NCI-H510A treated with DMSO at 0.1 percent for 48 hours (cell line): ENCODE measurements at regions not wholly inside any gene's neighbourhood (a gene's known extent, or its start where the extent isn't known, plus 50 kb on each side); places are given as distances from the start of the nearest gene placed in this dataset.
"Not testable (repeated sequence)": the region's sequence is repeated elsewhere in the genome, so short reads cannot be mapped to it uniquely, and the experiment has no call there.

Source experiments
- DNase-seq: peaks from one replicate; lab custom pipeline; 2025; lab: John Stamatoyannopoulos, UW

- DNase-seq: no peak
Observed at GRCh38 chr14:71432334-71433110, 499.7 kb upstream of the RGS6 start.

DNA sequence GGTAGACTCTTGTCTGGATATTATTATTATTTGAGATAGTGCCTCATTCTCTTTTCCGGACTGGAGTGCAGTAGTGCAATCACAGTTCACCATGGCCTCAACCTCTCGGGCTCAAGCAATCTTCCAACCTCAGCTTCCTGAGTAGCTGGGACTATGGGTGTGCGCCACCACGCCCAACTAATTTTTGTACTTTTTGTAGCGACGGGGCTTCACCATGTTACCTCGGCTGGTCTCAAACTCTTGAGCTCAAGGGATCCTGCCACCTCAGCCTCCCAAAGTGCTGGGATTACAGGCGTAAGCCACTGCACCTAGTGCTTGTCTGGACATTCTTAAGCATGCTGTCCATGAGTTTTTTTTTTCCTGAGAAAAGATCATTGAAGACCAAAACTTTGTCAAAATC lies 498.9 kb upstream of the RGS6 start:
- no peak for DNase-seq

DNA sequence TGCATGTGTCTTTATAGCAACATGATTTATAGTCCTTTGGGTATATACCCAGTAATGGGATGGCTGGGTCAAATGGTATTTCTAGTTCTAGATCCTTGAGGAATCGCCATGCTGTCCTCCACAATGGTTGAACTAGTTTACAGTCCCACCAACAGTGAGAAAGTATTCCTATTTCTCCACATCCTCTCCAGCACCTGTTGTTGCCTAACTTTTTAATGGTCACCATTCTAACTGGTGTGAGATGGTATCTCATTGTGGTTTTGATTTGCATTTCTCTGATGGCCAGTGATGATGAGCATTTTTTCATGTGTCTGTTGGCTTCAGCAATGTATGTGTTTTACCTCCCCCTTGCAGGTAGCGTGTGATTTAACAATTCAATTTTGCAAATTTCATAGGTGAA lies 496.6 kb upstream of the RGS6 start:
- not testable (repeated sequence) for DNase-seq

DNA sequence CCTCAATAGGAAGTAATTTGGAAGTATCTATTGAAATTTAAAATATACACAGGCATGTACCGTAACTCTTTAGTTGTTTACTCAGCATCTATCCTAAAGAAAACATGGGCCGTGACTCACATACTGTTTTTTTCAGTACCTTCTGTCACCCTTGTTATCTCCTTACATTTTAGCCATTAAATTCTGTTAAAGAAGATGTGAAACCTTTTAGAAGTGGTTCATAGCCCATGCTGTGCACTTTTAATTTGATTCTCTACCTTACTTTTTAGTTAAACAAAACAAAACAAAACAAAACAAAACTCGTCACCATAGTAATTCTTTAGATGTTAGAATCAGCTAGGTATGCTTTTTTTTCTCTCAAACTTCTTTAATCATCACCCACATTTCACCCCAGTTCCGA lies 494.4 kb upstream of the RGS6 start:
- DNase-seq: no peak

DNA sequence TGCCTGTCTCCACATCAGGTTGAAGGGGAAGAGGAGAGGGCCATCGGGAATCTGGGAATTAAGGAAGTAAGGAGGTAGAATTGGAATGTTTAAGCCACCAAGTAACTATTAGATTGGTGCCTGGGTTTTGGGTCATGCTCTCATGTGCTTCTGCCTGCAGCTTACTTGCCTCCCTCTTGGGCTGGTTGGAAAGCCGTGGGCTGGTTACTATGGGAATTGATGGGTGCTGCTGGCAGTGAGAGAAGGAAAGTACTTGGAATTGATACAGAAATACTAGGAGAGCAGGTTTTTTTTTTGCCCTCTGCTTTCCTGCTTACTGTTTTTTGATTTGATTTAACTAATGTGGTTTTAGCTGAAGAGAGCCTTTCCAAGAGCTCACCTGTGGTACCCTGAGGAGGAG lies 493.5 kb upstream of the RGS6 start:
- no peak for DNase-seq

GRCh38 chr14:71441126-71441525 lies 491.1 kb upstream of the RGS6 start:
- no peak for DNase-seq

DNA sequence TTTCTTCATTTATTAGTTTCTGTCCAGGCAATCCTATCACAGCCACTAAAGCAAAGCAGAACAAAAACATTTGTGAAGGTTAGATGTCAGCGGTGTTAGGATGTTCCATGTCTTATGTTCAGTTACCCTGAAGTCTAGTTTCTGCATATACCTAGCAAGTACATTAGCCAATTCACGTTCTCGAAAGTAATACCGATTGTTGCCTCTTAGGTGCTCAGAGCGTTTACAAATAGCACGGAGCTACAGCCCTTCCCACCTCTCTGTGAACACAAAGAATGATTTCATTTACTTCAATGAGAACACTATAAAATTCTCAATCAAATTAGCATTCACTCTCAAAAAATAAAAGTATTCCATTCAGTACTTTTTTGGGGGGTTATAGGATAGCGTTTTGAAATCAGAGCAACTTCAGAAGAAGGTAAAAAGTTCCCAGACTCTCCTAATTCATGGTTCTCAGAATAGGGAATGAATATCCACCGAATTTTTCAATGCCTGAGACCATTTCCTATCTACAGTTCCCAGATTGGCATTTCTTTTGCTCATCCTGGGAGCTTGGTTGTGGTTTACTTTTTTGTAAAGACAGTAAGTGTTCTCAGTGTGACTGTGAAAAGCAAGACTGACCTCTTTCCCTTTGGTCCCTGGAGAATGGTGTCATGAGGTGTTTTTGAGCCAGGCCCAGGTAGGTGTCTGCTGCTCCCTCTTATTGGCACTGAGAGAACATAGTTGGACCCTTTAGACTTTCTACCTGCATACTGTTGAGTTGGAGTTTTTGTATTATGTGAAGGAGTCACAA lies 488.0 kb upstream of the RGS6 start:
- DNase-seq: no peak

DNA sequence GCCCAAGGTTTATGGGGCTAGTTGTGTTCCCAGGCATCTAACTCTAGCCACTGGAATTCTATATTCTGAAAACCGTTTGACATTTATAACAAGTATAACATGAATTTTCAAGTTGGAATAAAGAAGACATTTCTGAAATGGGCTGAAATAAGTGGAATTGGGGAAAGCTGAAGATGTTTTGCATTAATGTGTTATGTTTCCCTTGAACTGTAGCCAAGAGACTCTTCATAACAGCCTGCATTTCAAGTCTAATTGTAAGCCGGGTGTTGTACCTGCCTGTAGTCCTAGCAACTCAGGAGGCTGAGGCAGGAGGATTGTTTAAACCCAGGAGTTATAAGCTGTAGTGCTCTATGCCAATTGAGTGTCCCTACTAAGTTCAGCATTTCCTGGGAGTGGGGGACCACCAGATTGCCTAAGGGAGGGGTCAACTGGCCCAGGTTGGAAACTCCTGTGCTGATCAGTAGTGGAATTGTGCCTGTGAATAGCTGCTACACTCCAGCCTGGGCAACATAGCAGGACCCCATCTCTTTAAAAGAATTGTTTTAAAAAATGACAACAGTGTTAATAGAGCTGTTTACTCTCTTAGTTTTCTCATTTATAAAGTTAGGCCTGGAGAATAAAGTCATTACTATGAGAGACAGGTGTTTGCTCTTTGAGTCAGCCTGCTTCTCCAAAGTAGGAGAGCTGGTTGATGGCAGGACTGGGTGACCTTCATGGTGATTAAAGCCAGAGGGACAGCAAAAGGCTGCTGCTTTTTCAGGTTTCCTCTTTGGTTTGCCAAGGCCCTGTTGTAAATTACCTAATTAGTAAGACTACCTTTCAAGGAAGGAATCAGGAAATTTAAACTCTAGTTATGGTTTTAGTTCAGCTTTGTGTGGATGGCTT lies 483.6 kb upstream of the RGS6 start:
- DNase-seq: no peak

DNA sequence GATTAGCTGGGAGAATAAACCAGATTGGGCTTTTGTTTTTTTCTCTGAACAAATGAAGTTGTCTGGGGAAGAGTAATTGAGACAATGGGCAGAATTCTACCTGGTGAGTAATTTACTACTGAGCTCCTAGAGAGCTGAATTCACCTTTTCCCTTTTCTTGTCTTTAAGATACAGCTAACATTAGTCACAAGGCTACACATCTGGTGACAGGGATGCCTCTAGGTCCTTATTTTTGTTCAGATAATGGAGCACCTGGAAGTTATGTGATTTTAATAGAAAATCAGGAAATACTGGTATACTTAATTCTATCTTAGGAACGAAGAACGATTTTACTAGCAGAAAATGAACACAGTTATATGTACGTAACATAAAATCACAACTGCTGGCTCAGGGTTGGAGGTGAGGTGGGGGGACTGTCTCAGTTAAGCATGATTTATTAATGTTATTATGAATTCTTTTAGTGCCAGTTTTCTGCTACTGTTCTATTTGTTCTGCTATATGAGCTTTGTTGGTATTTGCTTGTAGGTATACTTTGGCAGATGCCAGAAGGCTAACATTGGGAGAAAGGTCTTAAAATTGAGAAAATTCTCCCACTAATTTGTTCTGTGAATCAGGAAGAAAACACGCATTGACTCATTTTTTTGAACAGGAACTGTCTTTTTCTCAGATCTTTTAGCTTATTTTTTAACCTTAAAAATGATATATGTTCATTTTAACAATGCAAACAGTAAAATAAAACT lies 482.7 kb upstream of the RGS6 start:
- DNase-seq: no peak

DNA sequence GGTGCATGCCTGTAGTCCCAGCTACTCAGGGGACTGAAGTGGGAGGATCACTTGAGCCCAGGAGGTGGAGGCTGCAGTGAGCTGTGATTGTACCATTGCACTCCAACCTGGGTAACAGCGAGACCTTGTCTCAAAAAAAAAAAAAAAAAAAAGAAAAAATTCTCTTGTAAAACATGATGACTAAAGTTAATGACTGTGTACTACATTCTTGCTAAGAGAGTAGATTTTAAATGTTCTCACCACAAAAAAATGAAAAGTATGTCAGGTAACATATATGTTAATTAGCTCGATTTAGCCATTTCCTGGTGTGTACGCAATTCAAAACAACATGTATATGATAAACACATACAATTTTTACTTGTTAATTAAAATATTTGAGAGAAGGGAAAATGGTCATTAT lies 480.7 kb upstream of the RGS6 start:
- DNase-seq: no peak

DNA sequence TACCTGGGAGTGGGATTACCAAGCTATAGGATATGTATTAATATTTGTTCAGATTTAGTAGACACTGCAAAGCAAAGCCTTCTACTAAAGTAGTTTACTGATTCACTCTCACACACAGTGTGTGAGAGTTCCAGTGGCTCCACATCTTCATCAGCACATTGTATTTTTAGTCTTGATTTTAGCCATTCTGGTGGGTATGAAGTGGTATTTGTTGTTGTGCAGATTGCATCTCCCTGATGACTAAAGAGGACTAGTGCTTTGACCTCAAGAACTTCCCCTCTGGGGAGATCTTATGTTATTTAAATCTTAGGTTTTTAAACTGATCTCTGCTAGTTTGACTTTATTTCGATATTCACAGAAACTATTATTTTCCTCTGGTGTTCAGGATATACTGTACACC lies 479.7 kb upstream of the RGS6 start:
- no peak for DNase-seq

DNA sequence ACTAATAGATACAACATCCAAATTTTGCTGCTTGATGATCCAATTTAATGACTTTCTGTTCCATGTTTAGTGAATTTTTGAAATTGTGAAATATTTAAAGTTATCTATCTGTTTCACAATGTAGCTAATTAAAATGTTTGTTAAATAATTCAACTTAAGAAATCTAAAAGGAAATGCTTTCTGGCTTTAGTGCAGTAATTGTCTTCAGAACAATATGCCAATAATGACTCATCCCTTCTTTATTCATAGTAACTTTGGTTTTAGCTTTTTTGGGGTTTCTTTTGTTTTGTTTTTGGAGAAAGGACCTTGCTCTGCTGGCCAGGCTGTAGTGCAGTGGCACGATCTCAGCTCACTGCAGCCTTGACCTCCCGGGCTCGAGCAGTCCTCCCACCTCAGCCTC lies 479.2 kb upstream of the RGS6 start:
- no peak for DNase-seq

- DNase-seq: no peak
Observed at GRCh38 chr14:71454010-71454409, 478.2 kb upstream of the RGS6 start.

DNA sequence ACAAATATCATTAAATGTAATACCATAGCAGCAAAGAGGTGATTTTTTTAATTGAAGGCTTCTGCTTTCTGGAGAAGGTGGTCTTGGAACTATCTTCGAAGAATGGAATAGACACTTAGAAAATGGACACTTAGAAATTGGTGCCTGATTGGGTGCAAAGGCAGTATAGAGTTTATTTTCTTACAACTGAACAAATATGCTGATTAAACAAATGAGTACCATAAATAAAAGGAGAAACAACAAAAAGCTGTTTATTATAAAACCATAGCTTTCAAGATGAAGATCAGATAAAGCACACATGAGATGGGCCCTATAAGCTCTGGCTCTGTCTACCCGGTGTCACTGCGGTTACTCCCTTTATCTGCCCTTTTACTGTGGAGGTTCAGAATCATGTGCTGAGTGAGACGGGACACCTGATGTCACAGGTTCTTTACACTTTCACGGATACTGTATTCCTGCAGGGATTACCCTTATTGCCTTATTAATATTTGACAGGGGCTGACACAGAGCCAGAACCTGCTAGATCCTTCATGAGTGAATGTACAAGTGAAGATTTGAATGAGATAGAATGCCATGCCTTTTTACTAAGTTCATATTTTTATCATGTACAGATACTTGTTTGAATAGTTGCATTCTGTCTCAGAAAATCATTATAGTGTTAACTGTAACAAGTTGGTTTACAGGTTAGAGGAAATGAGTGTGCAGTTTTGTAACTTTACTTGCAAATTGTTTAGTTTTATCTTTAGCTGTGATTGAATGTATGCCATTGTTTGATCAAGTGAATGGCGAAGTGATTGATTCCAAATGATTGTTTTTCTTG lies 477.5 kb upstream of the RGS6 start:
- DNase-seq: no peak

DNA sequence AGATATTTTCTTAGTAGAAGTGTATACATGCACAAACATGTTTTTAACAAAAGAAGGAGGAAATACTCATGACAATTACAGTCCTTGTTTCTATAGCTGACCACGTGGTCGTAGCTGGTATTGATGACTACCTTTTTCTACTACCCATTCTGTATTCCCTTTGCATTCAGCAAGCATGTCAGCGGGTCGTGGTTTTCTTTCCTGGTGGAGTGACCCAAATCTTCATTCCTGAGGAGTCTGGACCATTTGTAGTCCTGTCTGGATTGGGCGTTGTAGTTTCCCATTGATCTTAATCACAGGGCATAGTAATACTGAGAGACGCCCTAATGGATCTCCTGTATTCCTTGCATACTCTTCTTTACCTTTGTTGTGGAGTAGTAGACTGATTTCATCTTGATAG lies 472.1 kb upstream of the RGS6 start:
- DNase-seq: no peak

DNA sequence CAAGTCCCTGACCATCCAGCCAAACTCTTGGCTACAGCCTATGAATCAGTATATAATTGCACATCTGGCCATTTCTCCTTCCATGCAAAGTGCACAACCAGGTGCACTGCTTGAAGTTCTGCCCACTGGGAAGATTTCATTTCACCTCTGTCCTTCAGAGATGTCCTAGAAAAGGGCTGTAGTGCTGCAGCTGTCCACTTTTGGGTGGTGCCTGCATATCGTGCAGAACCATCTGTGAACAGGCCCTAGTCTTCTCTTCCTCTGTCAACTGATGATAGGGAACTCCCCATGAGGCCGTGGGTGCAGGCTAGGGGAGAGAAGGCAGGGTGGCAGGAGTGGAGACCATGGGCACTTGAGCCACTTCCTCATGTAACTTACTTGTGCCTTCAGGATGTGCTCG lies 470.6 kb upstream of the RGS6 start:
- not testable (repeated sequence) for DNase-seq

DNA sequence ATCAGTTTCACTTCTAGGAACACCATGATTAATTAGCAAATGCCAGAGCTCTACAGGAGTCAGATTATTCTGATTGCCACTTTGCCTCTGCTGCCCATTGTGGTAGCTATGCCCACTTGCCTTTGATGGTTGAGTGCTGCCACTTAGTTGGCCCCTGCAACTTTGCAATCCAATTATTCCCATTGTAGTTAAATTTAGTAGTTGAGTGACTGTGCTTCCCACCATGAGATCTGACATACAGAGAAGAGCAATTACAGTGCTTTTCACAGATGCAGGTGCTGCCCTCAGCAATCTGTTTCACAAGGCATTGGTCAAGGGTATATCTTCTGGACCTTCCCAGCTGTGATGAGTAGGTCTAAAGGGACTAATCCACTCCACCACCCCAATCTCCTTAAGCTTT lies 468.4 kb upstream of the RGS6 start:
- DNase-seq: no peak

- no peak for DNase-seq
Observed at GRCh38 chr14:71464840-71465239, 467.4 kb upstream of the RGS6 start.

- DNase-seq: no peak
Observed at GRCh38 chr14:71465316-71465715, 466.9 kb upstream of the RGS6 start.

DNA sequence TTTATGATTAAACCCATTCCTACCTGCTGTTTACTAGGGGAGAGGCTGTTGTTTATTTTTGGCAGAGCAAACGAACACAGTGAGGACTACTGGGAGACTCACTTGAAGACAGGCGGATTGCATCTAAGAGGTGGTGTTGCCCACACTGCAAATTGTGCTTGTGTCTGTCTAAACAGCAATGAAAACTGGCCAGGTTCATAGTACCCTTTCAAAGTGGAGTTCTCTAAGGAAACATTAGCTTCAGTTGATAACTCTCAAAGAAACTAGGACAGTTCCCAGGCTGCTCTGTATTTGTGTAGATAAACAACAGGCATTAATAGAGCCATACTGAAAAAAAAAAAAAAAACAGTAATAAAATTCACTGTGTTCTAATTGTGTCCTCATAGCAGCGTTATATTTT lies 466.0 kb upstream of the RGS6 start:
- no peak for DNase-seq

- DNase-seq: no peak
Observed at GRCh38 chr14:71466946-71467345, 465.3 kb upstream of the RGS6 start.
